HG02642 (cell line): ENCODE measurements at regions not wholly inside any gene's neighbourhood (a gene's known extent, or its start where the extent isn't known, plus 50 kb on each side); places are given as distances from the start of the nearest gene placed in this dataset.
"Not testable (repeated sequence)": the region's sequence is repeated elsewhere in the genome, so short reads cannot be mapped to it uniquely, and the experiment has no call there.

ENCODE experiments used
- ATAC-seq: cut with Tn5 transposase; IDR thresholded peaks from one replicate; pipeline ENCODE4 v1.9.1; 2021; ENCODE audit warnings: mild to moderate bottlenecking; ENCODE audit not compliant: unreplicated experiment, poor library complexity

GRCh38 chr5:42319546-42319945 is 103.7 kb upstream of the GHR start:
- ATAC-seq: not testable (repeated sequence)

GRCh38 chr5:42321785-42322184 is 101.5 kb upstream of the GHR start:
- no peak for ATAC-seq

- ATAC-seq: no peak
These were observed 86.1 kb upstream of the GHR start for GRCh38 chr5:42337143-42337542.

GRCh38 chr5:42337607-42338006 is 85.6 kb upstream of the GHR start:
- ATAC-seq: no peak

- no peak for ATAC-seq
These were observed 85.1 kb upstream of the GHR start for GRCh38 chr5:42338136-42338535.

GRCh38 chr5:42349163-42349562 is 74.1 kb upstream of the GHR start:
- ATAC-seq: no peak

- ATAC-seq: no peak
These were observed 71.3 kb upstream of the GHR start for GRCh38 chr5:42351956-42352355.

GRCh38 chr5:42360056-42360455 is 63.2 kb upstream of the GHR start:
- ATAC-seq: no peak

- ATAC-seq: no peak
These were observed 62.5 kb upstream of the GHR start for GRCh38 chr5:42360616-42361314.

- no peak for ATAC-seq
These were observed 61.9 kb upstream of the GHR start for GRCh38 chr5:42361315-42361688.

GRCh38 chr5:42366051-42366450 is 57.2 kb upstream of the GHR start:
- no peak for ATAC-seq
